WTC11 (cell line): ENCODE measurements at regions not wholly inside any gene's neighbourhood (a gene's known extent, or its start where the extent isn't known, plus 50 kb on each side); places are given as distances from the start of the nearest gene placed in this dataset.

ENCODE experiments used
- ATAC-seq: fragments of 200-7000 bp; cut with Tn5 transposase; 2 replicates; pipeline ENCODE4 v1.10.0; 2021; ENCODE audit warnings: mild to moderate bottlenecking, moderate library complexity
- CTCF ChIA-PET: fragments of 300-600 bp; sonication (Branson Sonifier 250); formaldehyde crosslinking; loops from one replicate; lab custom pipeline; 2021; ENCODE audit warnings: antibody characterized with exemption; lab: Charles Lee
- POLR2A ChIA-PET: fragments of 350-600 bp; sonication (Branson Sonifier 250); formaldehyde crosslinking; loops from one replicate; lab custom pipeline; 2021; ENCODE audit warnings: antibody characterized with exemption; lab: Charles Lee
- DNase-seq: peaks from one replicate; pipeline ENCODE4 v3.0.0; 2021; ENCODE audit warnings: low spot score
- H3K27ac Mint-ChIP-seq: 2 replicates; pipeline ENCODE4 v1.8.0; 2021; ENCODE audit warnings: mixed read lengths
- H3K27me3 Mint-ChIP-seq: 2 replicates; pipeline ENCODE4 v1.8.0; 2021; ENCODE audit warnings: low read depth, mild to moderate bottlenecking, moderate library complexity, mixed read lengths
- H3K36me3 Mint-ChIP-seq: 2 replicates; pipeline ENCODE4 v1.8.0; 2021; ENCODE audit warnings: mixed read lengths
- H3K4me1 Mint-ChIP-seq: 2 replicates; pipeline ENCODE4 v1.8.0; 2022; ENCODE audit warnings: mixed read lengths
- H3K4me3 Mint-ChIP-seq: 2 replicates; pipeline ENCODE4 v1.8.0; 2021; ENCODE audit warnings: mild to moderate bottlenecking, moderate library complexity, mixed read lengths
- H3K9me3 Mint-ChIP-seq: 2 replicates; pipeline ENCODE4 v1.8.0; 2021; ENCODE audit warnings: mixed read lengths
- AR ChIP-seq: fragments of 250-450 bp; sonication (Bioruptor Pico); IDR thresholded peaks from 2 replicates; pipeline ENCODE4 v1.9.0; 2021; ENCODE audit warnings: mild to moderate bottlenecking
- ARID4B ChIP-seq: sonication (generic); formaldehyde crosslinking; IDR thresholded peaks from 2 replicates; pipeline ENCODE4 v1.8.0; 2023; ENCODE audit warnings: missing genetic modification reagents, mild to moderate bottlenecking, borderline replicate concordance
- ATF2 ChIP-seq: sonication (generic); formaldehyde crosslinking; IDR thresholded peaks from 2 replicates; pipeline ENCODE4 v1.8.1; 2022; ENCODE audit warnings: low read depth, missing genetic modification reagents, borderline replicate concordance
- ATF3 ChIP-seq: sonication (generic); formaldehyde crosslinking; conservative IDR thresholded peaks from 2 replicates; pipeline ENCODE4 v1.8.1; 2022; ENCODE audit warnings: mild to moderate bottlenecking, missing genetic modification reagents
- CBFB ChIP-seq: sonication (generic); formaldehyde crosslinking; IDR thresholded peaks from 2 replicates; pipeline ENCODE4 v1.8.1; 2022; ENCODE audit warnings: mild to moderate bottlenecking, low read depth, missing genetic modification reagents
- CREB1 ChIP-seq: sonication (generic); formaldehyde crosslinking; IDR thresholded peaks from 2 replicates; pipeline ENCODE4 v1.8.0; 2023; ENCODE audit warnings: mild to moderate bottlenecking, missing genetic modification reagents
- GRHL2 ChIP-seq: fragments of 250-450 bp; sonication (Bioruptor Pico); IDR thresholded peaks from 2 replicates; pipeline ENCODE4 v1.8.0; 2022; ENCODE audit warnings: mild to moderate bottlenecking, moderate library complexity; ENCODE audit not compliant: insufficient replicate concordance, severe bottlenecking
- IRF2 ChIP-seq: sonication (generic); formaldehyde crosslinking; IDR thresholded peaks from 2 replicates; pipeline ENCODE4 v1.8.0; 2022; ENCODE audit warnings: low read depth, missing genetic modification reagents, borderline replicate concordance
- JUN ChIP-seq: sonication (generic); formaldehyde crosslinking; IDR thresholded peaks from 2 replicates; pipeline ENCODE4 v1.8.0; 2023; ENCODE audit warnings: mild to moderate bottlenecking, missing genetic modification reagents
- KAT7 ChIP-seq: sonication (generic); formaldehyde crosslinking; IDR thresholded peaks from 2 replicates; pipeline ENCODE4 v1.8.1; 2023; ENCODE audit warnings: missing genetic modification reagents, mild to moderate bottlenecking, borderline replicate concordance
- MAX ChIP-seq: sonication (generic); formaldehyde crosslinking; IDR thresholded peaks from 2 replicates; pipeline ENCODE4 v1.8.0; 2022; ENCODE audit warnings: mild to moderate bottlenecking, missing genetic modification reagents
- NR1H2 ChIP-seq: sonication (generic); formaldehyde crosslinking; IDR thresholded peaks from 2 replicates; pipeline ENCODE4 v1.9.0; 2021; ENCODE audit warnings: mild to moderate bottlenecking, moderate library complexity, missing genetic modification reagents
- PRDM15 ChIP-seq: sonication (generic); formaldehyde crosslinking; IDR thresholded peaks from 2 replicates; pipeline ENCODE4 v1.8.0; 2022; ENCODE audit warnings: missing genetic modification reagents
- PRRX2 ChIP-seq: fragments of 250-450 bp; sonication (Bioruptor Pico); IDR thresholded peaks from 2 replicates; pipeline ENCODE4 v1.8.0; 2021; ENCODE audit warnings: mild to moderate bottlenecking
- SP1 ChIP-seq: sonication (generic); formaldehyde crosslinking; conservative IDR thresholded peaks from 2 replicates; pipeline ENCODE4 v1.8.1; 2022; ENCODE audit warnings: missing genetic modification reagents
- TCF7 ChIP-seq: sonication (generic); formaldehyde crosslinking; IDR thresholded peaks from 2 replicates; pipeline ENCODE4 v1.8.0; 2022; ENCODE audit warnings: mild to moderate bottlenecking, low read depth, missing genetic modification reagents, moderate library complexity
- ZNF138 ChIP-seq: sonication (generic); formaldehyde crosslinking; conservative IDR thresholded peaks from 2 replicates; pipeline ENCODE4 v1.8.1; 2022; ENCODE audit warnings: mild to moderate bottlenecking, moderate library complexity, missing genetic modification reagents
- ZNF396 ChIP-seq: fragments of 250-450 bp; sonication (Bioruptor Pico); IDR thresholded peaks from 2 replicates; pipeline ENCODE4 v1.8.0; 2021; ENCODE audit warnings: mild to moderate bottlenecking, moderate library complexity, borderline replicate concordance
- ZNF416 ChIP-seq: fragments of 250-450 bp; sonication (Bioruptor Pico); IDR thresholded peaks from 2 replicates; pipeline ENCODE4 v1.9.0; 2021; ENCODE audit warnings: mild to moderate bottlenecking, inconsistent platforms
- ZNF671 ChIP-seq: fragments of 250-450 bp; sonication (Bioruptor Pico); IDR thresholded peaks from 2 replicates; pipeline ENCODE4 v1.8.0; 2021; ENCODE audit warnings: mild to moderate bottlenecking

GRCh38 chrX:17986977-17987376 is 125.9 kb upstream of the RAI2 start:
- Mint-ChIP-seq H3K4me1 (peaks cover 6% of the 10 kb centered on the region; the same call in 1 of the 2 replicates), H3K36me3 (0 out of 2 replicates have a peak, but pooled peaks cover 4% of the 10 kb centered on the region), H3K4me3 (no peak overlapping the region), H3K9me3 (peaks cover 10% of the 10 kb centered on the region), H3K27ac (no peak overlapping the region), H3K27me3 (no peaks in the 10 kb centered on the region)
- CTCF ChIA-PET: no interaction called here
- DNase-seq: no peak
- no peak for ATAC-seq
- no peak for TF ChIP-seq SP1 (CRISPR knock-in tag)
- TF ChIP-seq JUN: no peak
- no peak for TF ChIP-seq CBFB (CRISPR knock-in tag)
- no peak for TF ChIP-seq ZNF671 (CRISPR knock-in tag)
- no peak for TF ChIP-seq TCF7 (CRISPR knock-in tag)
- TF ChIP-seq IRF2 (CRISPR knock-in tag): no peak
- no peak for TF ChIP-seq CREB1
- no peak for TF ChIP-seq KAT7
- no peak for TF ChIP-seq ARID4B (CRISPR knock-in tag)
- TF ChIP-seq PRRX2: no peak
- no peak for TF ChIP-seq ZNF138 (CRISPR knock-in tag)
- no peak for TF ChIP-seq NR1H2
- no peak for TF ChIP-seq AR (CRISPR knock-in tag)
- TF ChIP-seq ATF2: no peak
- POLR2A ChIA-PET: no interaction called here

GRCh38 chrX:17986440-17986839 is 125.3 kb upstream of the RAI2 start:
- no peak for TF ChIP-seq PRDM15 (CRISPR knock-in tag)
- no peak for TF ChIP-seq ATF3 (CRISPR knock-in tag)
- no peak for TF ChIP-seq MAX (CRISPR knock-in tag)
- no peak for TF ChIP-seq ZNF396
- TF ChIP-seq ZNF416 (CRISPR knock-in tag): no peak
- no peak for TF ChIP-seq GRHL2 (CRISPR knock-in tag)
- TF ChIP-seq, all 79 proteins: peak for 0
- CTCF ChIA-PET: no interaction called here
- 0 out of 2 replicates have a peak, but pooled peaks cover 4% of the 10 kb centered on the region for H3K36me3 Mint-ChIP-seq
- H3K9me3 Mint-ChIP-seq: peaks cover 10% of the 10 kb centered on the region
- no peak overlapping the region for H3K27ac Mint-ChIP-seq
- H3K4me3 Mint-ChIP-seq: no peak overlapping the region
- POLR2A ChIA-PET: no interaction called here
- ATAC-seq: no peak
- H3K27me3 Mint-ChIP-seq: no peaks in the 10 kb centered on the region
- DNase-seq: no peak
- peaks cover 6% of the 10 kb centered on the region; the same call in 1 of the 2 replicates for H3K4me1 Mint-ChIP-seq
